ENCODE measurements at regions not wholly inside any gene's neighbourhood (a gene's known extent, or its start where the extent isn't known, plus 50 kb on each side); places are given as distances from the start of the nearest gene placed in this dataset.

- DNase-seq: no peak
Measured at GRCh38 chr19:31959527-31960018, 385.8 kb upstream of the ZNF507 start.

GRCh38 chr19:31960474-31960873 is 384.9 kb upstream of the ZNF507 start:
- DNase-seq: no peak

- DNase-seq: no peak
Measured at GRCh38 chr19:31961191-31961590, 384.2 kb upstream of the ZNF507 start.

GRCh38 chr19:31961667-31962066 is 383.7 kb upstream of the ZNF507 start:
- no peak for DNase-seq

GRCh38 chr19:31962561-31962996 is 382.8 kb upstream of the ZNF507 start:
- no peak for DNase-seq

GRCh38 chr19:31963746-31964145 is 381.7 kb upstream of the ZNF507 start:
- DNase-seq: no peak

- DNase-seq: no peak
Measured at GRCh38 chr19:31969016-31969415, 376.4 kb upstream of the ZNF507 start.

- no peak for DNase-seq
Measured at GRCh38 chr19:31970027-31970461, 375.4 kb upstream of the ZNF507 start.

GRCh38 chr19:31974290-31974689 is 371.1 kb upstream of the ZNF507 start:
- no peak for DNase-seq

- no peak for DNase-seq
Measured at GRCh38 chr19:31974941-31975340, 370.5 kb upstream of the ZNF507 start.

- no peak for DNase-seq
Measured at GRCh38 chr19:31975461-31975860, 369.9 kb upstream of the ZNF507 start.

GRCh38 chr19:31976775-31977536 is 368.5 kb upstream of the ZNF507 start:
- no peak for DNase-seq

GRCh38 chr19:31979362-31979761 is 366.0 kb upstream of the ZNF507 start:
- DNase-seq: no peak

GRCh38 chr19:31979949-31980670 is 365.3 kb upstream of the ZNF507 start:
- no peak for DNase-seq

- DNase-seq: no peak
Measured at GRCh38 chr19:31980796-31981195, 364.6 kb upstream of the ZNF507 start.

- DNase-seq: no peak
Measured at GRCh38 chr19:31981545-31981944, 363.9 kb upstream of the ZNF507 start.

GRCh38 chr19:31983647-31984046 is 361.8 kb upstream of the ZNF507 start:
- DNase-seq: no peak

GRCh38 chr19:31985001-31985605 is 360.3 kb upstream of the ZNF507 start:
- no peak for DNase-seq

GRCh38 chr19:31986951-31987350 is 358.5 kb upstream of the ZNF507 start:
- no peak for DNase-seq

GRCh38 chr19:31988256-31988655 is 357.2 kb upstream of the ZNF507 start:
- no peak for DNase-seq

- no peak for DNase-seq
Measured at GRCh38 chr19:31991984-31992655, 353.3 kb upstream of the ZNF507 start.

- DNase-seq: no peak
Measured at GRCh38 chr19:31992750-31993149, 352.7 kb upstream of the ZNF507 start.

GRCh38 chr19:31995546-31995945 is 349.9 kb upstream of the ZNF507 start:
- no peak for DNase-seq

Measured in activated naive CD4-positive, alpha-beta T cell (primary cell).